GM13976 (cell line): ENCODE measurements at regions not wholly inside any gene's neighbourhood (a gene's known extent, or its start where the extent isn't known, plus 50 kb on each side); places are given as distances from the start of the nearest gene placed in this dataset.
A peak's percentile ranks its signal among the peaks of the same experiment; 100 is the strongest.

Experiments
- DNase-seq: peaks from one replicate; pipeline ENCODE4 v3.0.0; 2012; ENCODE audit warnings: low spot score
- CTCF ChIP-seq: IDR thresholded peaks from 2 replicates; pipeline ENCODE4 v1.5.1; 2012; ENCODE audit warnings: borderline replicate concordance, mild to moderate bottlenecking; ENCODE audit not compliant: insufficient read depth; ENCODE audit errors: extremely low read depth, missing control alignments, control extremely low read depth
- in situ Hi-C: fragments of 300-500 bp; cut with MboI; formaldehyde crosslinking; loops from one replicate; pipeline ENCODE4 v1.12.0; 2022; ENCODE audit warnings: low sequenced_read_pairs, mixed read lengths, inconsistent platforms; ENCODE audit not compliant: unreplicated experiment

- in situ Hi-C loops: no loop called here
- peak; percentile 20 for TF ChIP-seq CTCF
- DNase-seq: no peak
Observed at GRCh38 chr7:106779877-106780276, 85.2 kb upstream of the PIK3CG start.

- TF ChIP-seq CTCF: no peak
- DNase-seq: no peak
- in situ Hi-C loops: no loop called here
Observed at GRCh38 chr7:106781007-106781406, 84.1 kb upstream of the PIK3CG start.

GRCh38 chr7:106781828-106782544 lies 83.1 kb upstream of the PIK3CG start:
- no peak for DNase-seq
- TF ChIP-seq CTCF: no peak
- in situ Hi-C loops: no loop called here

- no peak for DNase-seq
- TF ChIP-seq CTCF: no peak
- in situ Hi-C loops: no loop called here
Observed at GRCh38 chr7:106783286-106783685, 81.8 kb upstream of the PIK3CG start.

- in situ Hi-C loops: no loop called here
- TF ChIP-seq CTCF: no peak
- no peak for DNase-seq
Observed at GRCh38 chr7:106788637-106789036, 76.4 kb upstream of the PIK3CG start.

- no peak for TF ChIP-seq CTCF
- in situ Hi-C loops: loop anchor here (5.0 kb wide), 1 partner anchor 356 kb away; no protein-coding TSS in a partner anchor
- no peak for DNase-seq
Observed at GRCh38 chr7:106791526-106791925, 73.6 kb upstream of the PIK3CG start.
